PC-9 (cell line): ENCODE measurements at regions not wholly inside any gene's neighbourhood (a gene's known extent, or its start where the extent isn't known, plus 50 kb on each side); places are given as distances from the start of the nearest gene placed in this dataset.

Source experiments
- CTCF ChIP-seq: fragments of 200-600 bp; sonication (generic); conservative IDR thresholded peaks from 2 replicates; pipeline ENCODE4 v1.6.1; 2017; ENCODE audit warnings: mixed run types, antibody characterized with exemption, mild to moderate bottlenecking, moderate library complexity
- EZH2 ChIP-seq: fragments of 200-600 bp; sonication (generic); IDR thresholded peaks from 2 replicates; pipeline ENCODE4 v1.8.0; 2017; ENCODE audit warnings: antibody characterized with exemption, low read depth

- TF ChIP-seq EZH2 (no peak), CTCF (no peak)
Measured at GRCh38 chr12:47417955-47418354, 287.9 kb downstream of the RPAP3 start.
